ENCODE measurements at regions not wholly inside any gene's neighbourhood (a gene's known extent, or its start where the extent isn't known, plus 50 kb on each side); places are given as distances from the start of the nearest gene placed in this dataset.

GRCh38 chr11:11057472-11057854 is 199.6 kb upstream of the ZBED5 start:
- H3K9ac ChIP-seq (ENCODE audit: control insufficient read depth, insufficient read depth, low read length): no peak overlapping the region
- ChIA-PET RAD21 (ENCODE audit: unreplicated experiment) (no interaction called here), SMC1A (ENCODE audit: uncharacterized antibody, unreplicated experiment) (interaction anchor here (1.2 kb wide), 1 partner anchor 33 kb away, joined by 3 read pairs; no protein-coding TSS in a partner anchor), POLR2A (interaction anchor here (0.6 kb wide), 1 partner anchor 1591 kb away, joined by 3 read pairs; no protein-coding TSS in a partner anchor), CTCF (interaction anchor here (0.8 kb wide), 1 partner anchor 29 kb away, joined by 4 read pairs; no protein-coding TSS in a partner anchor)
- TF ChIP-seq POLR2AphosphoS2 (IDR thresholded peaks at IDR 0.05; ENCODE audit: low read depth, low read length) (no peak), ZZZ3 (IDR thresholded peaks at IDR 0.05; ENCODE audit: control insufficient read depth, insufficient read length, low read depth) (no peak), KAT2A (conservative IDR thresholded peaks at IDR 0.05; ENCODE audit: control insufficient read depth, low read depth, low read length) (no peak), MAX (IDR thresholded peaks at IDR 0.05; ENCODE audit: low read depth, low read length) (no peak), JUNB (IDR thresholded peaks at IDR 0.05) (no peak), E2F4 (IDR thresholded peaks at IDR 0.05; ENCODE audit: low read depth, low read length) (no peak), NR2C2 (IDR thresholded peaks at IDR 0.05; ENCODE audit: borderline replicate concordance, control insufficient read depth, insufficient read length, low read depth) (no peak), TARDBP (IDR thresholded peaks at IDR 0.05; ENCODE audit: borderline replicate concordance) (no peak), PAX8 (IDR thresholded peaks at IDR 0.05) (no peak), NRF1 (conservative IDR thresholded peaks at IDR 0.05; ENCODE audit: low read depth, low read length) (no peak), TCF3 (IDR thresholded peaks at IDR 0.05; ENCODE audit: borderline replicate concordance, insufficient read depth, low read depth, low read length) (no peak), SIN3A (IDR thresholded peaks at IDR 0.05; ENCODE audit: low read depth, low read length) (no peak), HDAC2 (IDR thresholded peaks at IDR 0.05) (no peak), ASH2L (IDR thresholded peaks at IDR 0.05; ENCODE audit: borderline replicate concordance, low read depth) (no peak), RELB (IDR thresholded peaks at IDR 0.05; ENCODE audit: low read depth) (no peak), ZSCAN29 (IDR thresholded peaks at IDR 0.05) (no peak), BMI1 (IDR thresholded peaks at IDR 0.05; ENCODE audit: borderline replicate concordance) (no peak), IRF4 (IDR thresholded peaks at IDR 0.05; ENCODE audit: low read depth, low read length) (no peak)
- H3K36me3 ChIP-seq (ENCODE audit: control insufficient read depth in 2 of 2, insufficient read depth in 2 of 2, low read length in 1 of 2): no peaks in the 10 kb centered on the region
- H4K20me1 ChIP-seq (ENCODE audit: control insufficient read depth, insufficient read depth): no peaks in the 10 kb centered on the region
- no peak overlapping the region for H3K27ac ChIP-seq (ENCODE audit: control insufficient read depth, insufficient read depth)
- FAIRE-seq (no peak), DNase-seq (ENCODE audit: low read depth, low spot score) (no peak), ATAC-seq (no peak)
- WGBS (ENCODE audit: insufficient coverage, insufficient replicate concordance, low lambda C conversion rate, missing lambda C conversion rate): 11% methylated on average over 2 of the region's 2 CpGs
- H3K79me2 ChIP-seq (ENCODE audit: control insufficient read depth, insufficient read depth, low read length): no peaks in the 10 kb centered on the region
- in situ Hi-C loops (cut with MboI) (no loop called here), intact Hi-C loops (cut with micrococcal nuclease; ENCODE audit: unreplicated experiment) (no loop called here)
- H3K27me3 ChIP-seq (replicated peaks in 1 of 2; ENCODE audit: control insufficient read depth in 2 of 2, insufficient read depth in 2 of 2, low read length in 1 of 2): no peaks in the 10 kb centered on the region
- no peak overlapping the region for H3K4me2 ChIP-seq (ENCODE audit: control insufficient read depth, insufficient read depth)
- no peaks in the 10 kb centered on the region for H3K4me1 ChIP-seq (ENCODE audit: control insufficient read depth, insufficient read depth, low read length)
- no peak overlapping the region for H2AFZ ChIP-seq (ENCODE audit: control insufficient read depth, low read depth, low read length)
- no TSS peak for BruUV-seq (replicated peaks)
- no peak overlapping the region for H3K4me3 ChIP-seq
- peaks cover 3% of the 10 kb centered on the region; the same call in 1 of the 3 replicates for H3K9me3 ChIP-seq (replicated peaks; ENCODE audit: control insufficient read depth, insufficient read depth, low read length)
